ENCODE measurements at regions not wholly inside any gene's neighbourhood (a gene's known extent, or its start where the extent isn't known, plus 50 kb on each side); places are given as distances from the start of the nearest gene placed in this dataset.

DNA sequence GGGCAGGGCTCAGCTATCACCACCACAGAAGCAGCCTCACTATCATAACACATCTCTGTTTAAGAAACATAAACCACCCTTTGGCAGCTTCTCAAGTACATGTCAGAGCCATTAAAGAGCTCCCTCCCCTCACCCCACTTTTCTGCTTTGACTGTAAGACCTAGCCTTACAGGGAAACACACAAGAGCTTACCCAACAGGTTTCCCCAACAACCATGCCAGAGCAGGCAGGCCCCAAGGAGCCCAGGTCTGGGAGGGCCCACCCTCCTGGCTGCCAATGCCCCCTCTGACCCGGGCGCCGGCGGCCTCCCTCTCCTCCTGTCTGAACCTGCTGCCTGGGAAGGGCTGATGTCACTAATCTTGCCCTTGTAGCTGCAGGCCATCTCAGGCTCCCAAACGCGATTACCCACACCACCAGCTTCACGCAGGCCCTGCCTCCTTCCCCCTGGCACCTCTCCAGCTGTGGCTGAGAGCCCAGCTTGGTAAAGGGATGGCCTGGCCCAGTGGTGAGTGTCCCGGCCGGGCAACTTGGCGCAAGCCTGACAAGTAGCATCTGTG lies 402.0 kb downstream of the MAFB start:
- Histone ChIP-seq H3K27me3 (ENCODE audit: insufficient read depth, low read length) (0 out of 2 replicates have a peak, but pooled peaks cover 8% of the 10 kb centered on the region), H3K79me2 (ENCODE audit: control insufficient read depth, insufficient read depth, low read length, unreplicated experiment) (no peaks in the 10 kb centered on the region), H3K36me3 (ENCODE audit: insufficient read depth, low read length) (no peaks in the 10 kb centered on the region), H3K4me1 (ENCODE audit: control insufficient read depth, insufficient read depth, low read length, unreplicated experiment) (no peaks in the 10 kb centered on the region), H2AFZ (ENCODE audit: low read length, unreplicated experiment) (no peak overlapping the region), H3K27ac (ENCODE audit: low read depth, low read length) (no peak overlapping the region), H3K4me3 (ENCODE audit: low read depth, low read length) (no peak overlapping the region)

DNA sequence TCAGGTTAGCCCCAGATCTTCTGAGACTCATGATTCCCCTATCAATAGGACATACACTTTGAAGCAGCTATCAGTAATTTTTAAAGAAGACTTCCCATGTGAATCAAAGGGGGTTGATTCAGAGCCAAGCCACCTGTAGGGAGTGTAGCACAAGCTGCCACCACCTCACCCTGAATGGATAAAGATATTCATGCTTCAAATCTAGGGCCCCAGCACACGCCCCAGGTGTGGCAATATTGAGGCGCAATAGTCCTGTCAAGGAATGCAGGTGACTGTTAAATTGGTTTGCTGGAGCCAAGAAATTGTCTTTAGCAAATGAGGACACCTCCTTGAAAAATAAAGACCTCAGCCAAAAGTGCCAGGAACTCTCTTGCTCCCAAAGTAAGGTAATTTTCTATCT lies 404.4 kb downstream of the MAFB start:
- Histone ChIP-seq H2AFZ (ENCODE audit: low read length, unreplicated experiment) (no peak overlapping the region), H3K36me3 (ENCODE audit: insufficient read depth, low read length) (no peaks in the 10 kb centered on the region), H3K27ac (ENCODE audit: low read depth, low read length) (no peak overlapping the region), H3K4me3 (ENCODE audit: low read depth, low read length) (no peak overlapping the region), H3K4me1 (ENCODE audit: control insufficient read depth, insufficient read depth, low read length, unreplicated experiment) (no peaks in the 10 kb centered on the region), H3K27me3 (ENCODE audit: insufficient read depth, low read length) (0 out of 2 replicates have a peak, but pooled peaks cover 8% of the 10 kb centered on the region), H3K79me2 (ENCODE audit: control insufficient read depth, insufficient read depth, low read length, unreplicated experiment) (no peaks in the 10 kb centered on the region)

DNA sequence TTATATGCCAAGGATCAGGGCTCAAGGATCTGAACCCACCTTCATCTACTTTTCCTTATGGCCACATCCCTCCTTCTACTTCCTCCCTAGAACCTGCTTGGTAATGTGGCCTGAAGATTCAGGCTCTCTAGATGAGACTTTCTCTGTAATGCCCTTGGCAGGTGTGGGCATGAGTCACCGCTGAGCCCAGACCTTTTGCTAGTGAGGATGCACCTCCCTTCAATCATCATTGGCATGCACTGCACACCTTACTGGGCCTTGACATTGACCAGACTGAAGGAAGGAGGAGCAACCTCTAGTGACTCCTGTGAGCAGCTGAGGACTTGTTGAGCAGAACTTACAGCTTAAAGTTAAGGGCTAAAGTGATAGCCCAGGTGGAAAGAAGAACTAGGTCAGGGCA lies 405.3 kb downstream of the MAFB start:
- H3K27ac ChIP-seq (ENCODE audit: low read depth, low read length), result no peak overlapping the region
- no peak overlapping the region for H3K4me3 ChIP-seq (ENCODE audit: low read depth, low read length)
- H3K36me3 ChIP-seq (ENCODE audit: insufficient read depth, low read length), result no peaks in the 10 kb centered on the region
- no peaks in the 10 kb centered on the region for H3K79me2 ChIP-seq (ENCODE audit: control insufficient read depth, insufficient read depth, low read length, unreplicated experiment)
- 0 out of 2 replicates have a peak, but pooled peaks cover 8% of the 10 kb centered on the region for H3K27me3 ChIP-seq (ENCODE audit: insufficient read depth, low read length)
- peaks cover 3% of the 10 kb centered on the region for H3K4me1 ChIP-seq (ENCODE audit: control insufficient read depth, insufficient read depth, low read length, unreplicated experiment)
- H2AFZ ChIP-seq (ENCODE audit: low read length, unreplicated experiment), result no peak overlapping the region

DNA sequence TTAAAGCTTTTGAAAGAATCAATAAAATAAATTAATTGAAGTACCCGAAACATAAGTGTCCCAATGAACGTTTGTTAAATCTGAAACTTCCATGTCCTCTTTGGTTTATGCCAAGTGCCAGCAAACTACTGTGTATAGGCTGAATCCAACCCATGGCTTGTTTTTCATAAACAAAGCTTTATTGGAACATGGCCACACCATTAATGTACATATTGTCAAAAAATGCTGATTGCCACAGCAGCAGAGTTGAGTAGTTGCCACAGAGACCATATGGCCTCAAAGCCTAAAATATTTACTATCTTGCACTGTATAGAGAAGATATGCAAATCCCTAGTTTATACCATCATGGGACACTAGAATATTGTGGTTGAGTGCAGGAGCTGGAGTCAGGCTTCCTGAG lies 406.1 kb downstream of the MAFB start:
- H3K79me2 ChIP-seq (ENCODE audit: control insufficient read depth, insufficient read depth, low read length, unreplicated experiment), result no peaks in the 10 kb centered on the region
- no peak overlapping the region for H2AFZ ChIP-seq (ENCODE audit: low read length, unreplicated experiment)
- no peak overlapping the region for H3K4me3 ChIP-seq (ENCODE audit: low read depth, low read length)
- H3K27ac ChIP-seq (ENCODE audit: low read depth, low read length), result no peak overlapping the region
- H3K4me1 ChIP-seq (ENCODE audit: control insufficient read depth, insufficient read depth, low read length, unreplicated experiment), result peaks cover 3% of the 10 kb centered on the region
- 0 out of 2 replicates have a peak, but pooled peaks cover 8% of the 10 kb centered on the region for H3K27me3 ChIP-seq (ENCODE audit: insufficient read depth, low read length)
- no peaks in the 10 kb centered on the region for H3K36me3 ChIP-seq (ENCODE audit: insufficient read depth, low read length)

- Histone ChIP-seq H3K36me3 (ENCODE audit: insufficient read depth, low read length) (no peaks in the 10 kb centered on the region), H3K4me3 (ENCODE audit: low read depth, low read length) (no peak overlapping the region), H3K79me2 (ENCODE audit: control insufficient read depth, insufficient read depth, low read length, unreplicated experiment) (no peaks in the 10 kb centered on the region), H3K27me3 (ENCODE audit: insufficient read depth, low read length) (0 out of 2 replicates have a peak, but pooled peaks cover 8% of the 10 kb centered on the region), H2AFZ (ENCODE audit: low read length, unreplicated experiment) (no peak overlapping the region), H3K27ac (ENCODE audit: low read depth, low read length) (no peak overlapping the region), H3K4me1 (ENCODE audit: control insufficient read depth, insufficient read depth, low read length, unreplicated experiment) (peaks cover 3% of the 10 kb centered on the region)
Observed at GRCh38 chr20:40282541-40282940, 406.5 kb downstream of the MAFB start.

DNA sequence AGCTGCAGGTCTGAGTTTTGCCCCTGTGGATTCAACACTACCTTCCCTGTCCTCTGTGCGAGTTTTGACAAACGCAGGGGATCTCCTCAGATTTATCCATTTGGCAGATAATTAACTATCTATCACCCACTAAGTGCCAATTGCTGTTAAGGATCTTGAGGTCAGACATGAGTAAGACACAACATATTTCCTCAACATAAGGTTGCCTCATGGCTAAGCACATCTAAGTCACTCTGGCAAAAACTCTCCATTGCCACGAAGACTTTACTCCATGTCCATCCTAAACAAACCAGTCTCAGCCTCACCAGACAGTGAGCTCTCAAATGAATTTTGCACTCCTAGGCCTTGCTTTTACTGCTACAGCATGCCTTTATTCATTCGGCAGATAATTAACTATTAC lies 408.4 kb downstream of the MAFB start:
- H3K27ac ChIP-seq (ENCODE audit: low read depth, low read length), result no peak overlapping the region
- 0 out of 2 replicates have a peak, but pooled peaks cover 5% of the 10 kb centered on the region for H3K27me3 ChIP-seq (ENCODE audit: insufficient read depth, low read length)
- H3K4me3 ChIP-seq (ENCODE audit: low read depth, low read length), result no peak overlapping the region
- no peaks in the 10 kb centered on the region for H3K79me2 ChIP-seq (ENCODE audit: control insufficient read depth, insufficient read depth, low read length, unreplicated experiment)
- no peak overlapping the region for H2AFZ ChIP-seq (ENCODE audit: low read length, unreplicated experiment)
- no peaks in the 10 kb centered on the region for H3K36me3 ChIP-seq (ENCODE audit: insufficient read depth, low read length)
- H3K4me1 ChIP-seq (ENCODE audit: control insufficient read depth, insufficient read depth, low read length, unreplicated experiment), result peaks cover 3% of the 10 kb centered on the region

DNA sequence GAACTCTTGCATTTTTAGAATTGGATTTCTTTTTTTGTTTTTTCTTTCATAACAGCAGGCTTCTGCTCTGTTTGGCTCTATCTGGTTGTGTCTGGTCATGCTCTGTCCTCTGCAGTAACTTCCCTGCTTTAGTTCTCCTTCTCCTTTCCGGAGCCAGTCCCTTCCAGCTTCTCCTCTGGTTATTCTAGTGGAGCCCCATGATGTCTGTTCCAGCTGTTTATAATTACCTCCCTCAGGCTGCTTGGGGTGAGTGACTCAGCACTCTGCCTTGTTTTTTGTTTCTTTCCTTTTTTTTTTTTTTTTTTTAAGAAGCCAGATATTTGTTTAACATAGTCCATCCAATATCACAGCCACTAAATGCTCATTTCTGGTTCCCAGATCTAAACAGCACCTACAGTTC lies 409.6 kb downstream of the MAFB start:
- H3K4me1 ChIP-seq (ENCODE audit: control insufficient read depth, insufficient read depth, low read length, unreplicated experiment), result peaks cover 3% of the 10 kb centered on the region

DNA sequence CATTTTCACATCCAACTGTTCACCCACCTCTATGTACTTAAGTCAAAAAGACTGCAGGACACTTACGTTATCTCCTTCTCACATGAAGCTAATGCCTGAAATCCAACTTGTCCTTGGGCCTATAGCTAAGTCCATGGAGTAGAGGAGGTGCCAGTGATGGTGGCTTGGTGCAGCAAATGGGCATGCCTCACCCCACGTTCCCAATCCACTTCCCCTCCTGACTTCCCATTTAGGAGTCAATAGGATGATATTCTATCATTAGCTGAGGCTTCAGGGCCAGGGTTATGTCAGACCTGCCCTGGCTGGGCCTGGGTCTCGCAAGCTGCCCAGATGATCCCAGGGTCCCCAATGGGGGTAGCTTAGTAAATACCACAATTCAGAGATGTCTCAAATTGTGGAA lies 410.4 kb downstream of the MAFB start:
- H3K4me1 ChIP-seq (ENCODE audit: control insufficient read depth, insufficient read depth, low read length, unreplicated experiment), result peaks cover 3% of the 10 kb centered on the region
- H3K79me2 ChIP-seq (ENCODE audit: control insufficient read depth, insufficient read depth, low read length, unreplicated experiment), result no peaks in the 10 kb centered on the region
- H3K27ac ChIP-seq (ENCODE audit: low read depth, low read length), result no peak overlapping the region
- no peaks in the 10 kb centered on the region for H3K27me3 ChIP-seq (ENCODE audit: insufficient read depth, low read length)
- H3K36me3 ChIP-seq (ENCODE audit: insufficient read depth, low read length), result no peaks in the 10 kb centered on the region
- no peak overlapping the region for H3K4me3 ChIP-seq (ENCODE audit: low read depth, low read length)
- no peak overlapping the region for H2AFZ ChIP-seq (ENCODE audit: low read length, unreplicated experiment)

More for the DNA sequence above, 409.6 kb downstream of the MAFB start:
- H3K4me3 ChIP-seq (ENCODE audit: low read depth, low read length), result no peak overlapping the region
- H2AFZ ChIP-seq (ENCODE audit: low read length, unreplicated experiment), result no peak overlapping the region
- no peaks in the 10 kb centered on the region for H3K79me2 ChIP-seq (ENCODE audit: control insufficient read depth, insufficient read depth, low read length, unreplicated experiment)
- H3K27ac ChIP-seq (ENCODE audit: low read depth, low read length), result no peak overlapping the region
- H3K36me3 ChIP-seq (ENCODE audit: insufficient read depth, low read length), result no peaks in the 10 kb centered on the region
- no peaks in the 10 kb centered on the region for H3K27me3 ChIP-seq (ENCODE audit: insufficient read depth, low read length)

DNA sequence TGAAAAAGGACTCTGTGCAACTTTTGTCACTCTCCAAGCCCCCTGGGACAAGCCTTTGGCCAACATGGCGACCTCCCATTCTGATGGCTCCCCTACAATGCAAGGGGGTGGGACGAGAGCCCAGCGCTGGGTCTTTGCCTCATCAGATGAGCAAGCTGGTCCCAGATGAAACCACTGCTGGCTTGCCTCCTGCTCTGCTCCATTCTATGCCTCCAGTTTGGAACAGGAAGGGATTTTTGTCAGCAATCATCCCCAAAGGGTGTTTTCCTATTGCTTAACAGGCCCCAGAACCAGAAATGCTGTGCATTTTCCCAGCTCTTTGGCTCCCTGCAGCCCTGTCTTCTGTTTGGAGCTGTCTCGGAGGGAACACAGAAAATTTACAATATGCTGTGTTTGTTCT lies 412.7 kb downstream of the MAFB start:
- no peaks in the 10 kb centered on the region for H3K79me2 ChIP-seq (ENCODE audit: control insufficient read depth, insufficient read depth, low read length, unreplicated experiment)
- no peak overlapping the region for H3K4me3 ChIP-seq (ENCODE audit: low read depth, low read length)
- H3K27ac ChIP-seq (ENCODE audit: low read depth, low read length), result no peak overlapping the region
- peaks cover 3% of the 10 kb centered on the region for H3K4me1 ChIP-seq (ENCODE audit: control insufficient read depth, insufficient read depth, low read length, unreplicated experiment)
- no peaks in the 10 kb centered on the region for H3K36me3 ChIP-seq (ENCODE audit: insufficient read depth, low read length)
- H2AFZ ChIP-seq (ENCODE audit: low read length, unreplicated experiment), result no peak overlapping the region
- H3K27me3 ChIP-seq (ENCODE audit: insufficient read depth, low read length), result no peaks in the 10 kb centered on the region

DNA sequence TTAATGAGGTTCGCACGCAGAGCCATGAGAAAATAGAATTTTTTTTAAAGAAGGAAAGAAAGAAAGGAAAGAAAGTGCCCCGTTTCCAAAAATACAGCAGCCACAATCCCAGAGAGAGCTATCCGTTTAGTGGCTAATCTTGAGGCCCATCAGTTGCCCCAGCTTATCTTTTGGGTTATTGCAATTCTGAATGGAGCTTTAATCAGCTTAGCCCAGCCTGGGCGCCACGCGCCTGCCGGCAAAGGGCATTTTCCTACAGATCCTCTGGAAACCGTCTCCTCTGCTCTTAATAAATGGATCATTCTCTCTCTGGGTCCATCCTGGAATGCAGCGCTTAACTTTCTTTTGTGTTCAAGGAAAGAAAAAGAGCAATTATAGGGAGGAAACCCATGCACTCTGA lies 413.3 kb downstream of the MAFB start:
- Histone ChIP-seq H3K36me3 (ENCODE audit: insufficient read depth, low read length) (no peaks in the 10 kb centered on the region), H3K79me2 (ENCODE audit: control insufficient read depth, insufficient read depth, low read length, unreplicated experiment) (no peaks in the 10 kb centered on the region), H3K27me3 (ENCODE audit: insufficient read depth, low read length) (no peaks in the 10 kb centered on the region), H3K4me3 (ENCODE audit: low read depth, low read length) (no peak overlapping the region), H2AFZ (ENCODE audit: low read length, unreplicated experiment) (no peak overlapping the region), H3K27ac (ENCODE audit: low read depth, low read length) (no peak overlapping the region), H3K4me1 (ENCODE audit: control insufficient read depth, insufficient read depth, low read length, unreplicated experiment) (peaks cover 3% of the 10 kb centered on the region)

GRCh38 chr20:40274912-40275533 lies 414.0 kb downstream of the MAFB start:
- Histone ChIP-seq H3K36me3 (ENCODE audit: insufficient read depth, low read length) (no peaks in the 10 kb centered on the region), H3K27me3 (ENCODE audit: insufficient read depth, low read length) (no peaks in the 10 kb centered on the region), H3K4me3 (ENCODE audit: low read depth, low read length) (no peak overlapping the region), H2AFZ (ENCODE audit: low read length, unreplicated experiment) (no peak overlapping the region), H3K79me2 (ENCODE audit: control insufficient read depth, insufficient read depth, low read length, unreplicated experiment) (no peaks in the 10 kb centered on the region), H3K4me1 (ENCODE audit: control insufficient read depth, insufficient read depth, low read length, unreplicated experiment) (peaks cover 3% of the 10 kb centered on the region), H3K27ac (ENCODE audit: low read depth, low read length) (no peak overlapping the region)
